ENCODE measurements at regions not wholly inside any gene's neighbourhood (a gene's known extent, or its start where the extent isn't known, plus 50 kb on each side); places are given as distances from the start of the nearest gene placed in this dataset.
"Not testable (repeated sequence)": the region's sequence is repeated elsewhere in the genome, so short reads cannot be mapped to it uniquely, and the experiment has no call there.

- H3K4me2 ChIP-seq (ENCODE audit: insufficient read depth, low read length, poor library complexity, severe bottlenecking); H3K23ac ChIP-seq (ENCODE audit: low read depth, low read length, poor library complexity); H3K9ac ChIP-seq (ENCODE audit: low read depth, low read length, poor library complexity); H3K27ac ChIP-seq (replicated peaks; ENCODE audit: low read length); H3K18ac ChIP-seq (ENCODE audit: low read length); H3K4ac ChIP-seq (ENCODE audit: low read length); H3K27me3 ChIP-seq (ENCODE audit: control insufficient read depth in 3 of 3, insufficient read depth in 3 of 3, low read depth in 1 of 3, low read length in 3 of 3); H3K14ac ChIP-seq (ENCODE audit: low read length); H2BK5ac ChIP-seq (ENCODE audit: low read length); H3K4me1 ChIP-seq (ENCODE audit: control insufficient read depth in 2 of 2, insufficient read depth in 1 of 2, low read depth in 1 of 2, low read length in 2 of 2); H3K4me3 ChIP-seq (ENCODE audit: low read length in 2 of 2); H2BK15ac ChIP-seq (ENCODE audit: low read length); H2AFZ ChIP-seq (ENCODE audit: low read length); H3K9me3 ChIP-seq (replicated peaks in 1 of 2; ENCODE audit: control insufficient read depth in 2 of 2, insufficient read depth in 1 of 2, low read depth in 1 of 2, low read length in 2 of 2); H4K8ac ChIP-seq (ENCODE audit: low read depth, low read length); H2AK5ac ChIP-seq (ENCODE audit: low read depth, low read length); H3K36me3 ChIP-seq (replicated peaks in 1 of 2; ENCODE audit: control insufficient read depth in 2 of 2, insufficient read depth in 2 of 2, low read length in 2 of 2); H2BK120ac ChIP-seq (ENCODE audit: low read depth, low read length); H3K79me1 ChIP-seq (ENCODE audit: low read depth, low read length); H2BK12ac ChIP-seq (ENCODE audit: low read length); DNase-seq (ENCODE audit: low spot score); H4K91ac ChIP-seq (ENCODE audit: low read depth, low read length, poor library complexity): not testable (repeated sequence)
- no CpG with 5 or more reads among the region's 1 CpG for WGBS, 2 donors (ENCODE audit: extremely low coverage in 2 of 2, insufficient read length in 2 of 2, insufficient replicate concordance in 1 of 2)
Observed at GRCh38 chr11:3564383-3564782, 77.4 kb downstream of the ART5 start.

DNA sequence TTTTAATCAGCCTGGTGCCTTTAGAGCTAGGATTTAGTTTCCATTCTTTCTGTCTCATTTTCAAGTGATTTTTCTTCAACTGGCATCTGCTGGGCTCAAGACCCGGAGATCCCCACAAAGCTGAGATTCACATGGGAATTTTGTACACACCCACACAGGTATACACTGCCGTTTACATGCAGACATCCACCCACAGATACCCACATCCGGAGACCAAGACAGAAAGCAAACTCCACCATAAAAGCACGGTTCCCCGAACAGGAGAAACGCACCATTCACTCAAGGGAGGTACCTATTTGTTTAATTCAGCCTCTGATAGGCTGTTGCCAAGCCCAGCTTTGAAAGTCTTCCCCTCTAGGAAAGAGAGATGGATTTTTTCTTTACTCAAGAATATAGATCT is 87.2 kb downstream of the ART5 start:
- not testable (repeated sequence) for H2AK5ac ChIP-seq (ENCODE audit: low read depth, low read length); H2BK12ac ChIP-seq (ENCODE audit: low read length); H3K79me1 ChIP-seq (ENCODE audit: low read depth, low read length); H3K23ac ChIP-seq (ENCODE audit: low read depth, low read length, poor library complexity); H3K9me3 ChIP-seq (replicated peaks in 1 of 2; ENCODE audit: control insufficient read depth in 2 of 2, insufficient read depth in 1 of 2, low read depth in 1 of 2, low read length in 2 of 2); H2BK15ac ChIP-seq (ENCODE audit: low read length); DNase-seq (ENCODE audit: low spot score); H3K4ac ChIP-seq (ENCODE audit: low read length); H3K4me3 ChIP-seq (ENCODE audit: low read length in 2 of 2); H3K27me3 ChIP-seq (ENCODE audit: control insufficient read depth in 3 of 3, insufficient read depth in 3 of 3, low read depth in 1 of 3, low read length in 3 of 3); H3K14ac ChIP-seq (ENCODE audit: low read length); H4K91ac ChIP-seq (ENCODE audit: low read depth, low read length, poor library complexity); H4K8ac ChIP-seq (ENCODE audit: low read depth, low read length); H3K4me1 ChIP-seq (ENCODE audit: control insufficient read depth in 2 of 2, insufficient read depth in 1 of 2, low read depth in 1 of 2, low read length in 2 of 2); H3K27ac ChIP-seq (replicated peaks; ENCODE audit: low read length); H2BK5ac ChIP-seq (ENCODE audit: low read length); H2AFZ ChIP-seq (ENCODE audit: low read length); H3K9ac ChIP-seq (ENCODE audit: low read depth, low read length, poor library complexity); H3K36me3 ChIP-seq (replicated peaks in 1 of 2; ENCODE audit: control insufficient read depth in 2 of 2, insufficient read depth in 2 of 2, low read length in 2 of 2); H2BK120ac ChIP-seq (ENCODE audit: low read depth, low read length); H3K4me2 ChIP-seq (ENCODE audit: insufficient read depth, low read length, poor library complexity, severe bottlenecking); H3K18ac ChIP-seq (ENCODE audit: low read length)
- no CpG with 5 or more reads among the region's 6 CpGs for WGBS, 2 donors (ENCODE audit: extremely low coverage in 2 of 2, insufficient read length in 2 of 2, insufficient replicate concordance in 1 of 2)

- no CpG with 5 or more reads among the region's 10 CpGs for WGBS, 2 donors (ENCODE audit: extremely low coverage in 2 of 2, insufficient read length in 2 of 2, insufficient replicate concordance in 1 of 2)
- H3K27ac ChIP-seq (replicated peaks; ENCODE audit: low read length); H2AFZ ChIP-seq (ENCODE audit: low read length); H3K23ac ChIP-seq (ENCODE audit: low read depth, low read length, poor library complexity); H3K27me3 ChIP-seq (ENCODE audit: control insufficient read depth in 3 of 3, insufficient read depth in 3 of 3, low read depth in 1 of 3, low read length in 3 of 3); H3K4ac ChIP-seq (ENCODE audit: low read length); H2BK15ac ChIP-seq (ENCODE audit: low read length); H2AK5ac ChIP-seq (ENCODE audit: low read depth, low read length); H3K9me3 ChIP-seq (replicated peaks in 1 of 2; ENCODE audit: control insufficient read depth in 2 of 2, insufficient read depth in 1 of 2, low read depth in 1 of 2, low read length in 2 of 2); H2BK5ac ChIP-seq (ENCODE audit: low read length); H3K9ac ChIP-seq (ENCODE audit: low read depth, low read length, poor library complexity); H3K4me3 ChIP-seq (ENCODE audit: low read length in 2 of 2); H3K36me3 ChIP-seq (replicated peaks in 1 of 2; ENCODE audit: control insufficient read depth in 2 of 2, insufficient read depth in 2 of 2, low read length in 2 of 2); H3K79me1 ChIP-seq (ENCODE audit: low read depth, low read length); H2BK12ac ChIP-seq (ENCODE audit: low read length); H4K8ac ChIP-seq (ENCODE audit: low read depth, low read length); H3K4me1 ChIP-seq (ENCODE audit: control insufficient read depth in 2 of 2, insufficient read depth in 1 of 2, low read depth in 1 of 2, low read length in 2 of 2); H2BK120ac ChIP-seq (ENCODE audit: low read depth, low read length); H3K14ac ChIP-seq (ENCODE audit: low read length); H3K4me2 ChIP-seq (ENCODE audit: insufficient read depth, low read length, poor library complexity, severe bottlenecking); H4K91ac ChIP-seq (ENCODE audit: low read depth, low read length, poor library complexity); H3K18ac ChIP-seq (ENCODE audit: low read length); DNase-seq (ENCODE audit: low spot score): not testable (repeated sequence)
Observed at GRCh38 chr11:3544990-3545389, 96.8 kb downstream of the ART5 start.

DNA sequence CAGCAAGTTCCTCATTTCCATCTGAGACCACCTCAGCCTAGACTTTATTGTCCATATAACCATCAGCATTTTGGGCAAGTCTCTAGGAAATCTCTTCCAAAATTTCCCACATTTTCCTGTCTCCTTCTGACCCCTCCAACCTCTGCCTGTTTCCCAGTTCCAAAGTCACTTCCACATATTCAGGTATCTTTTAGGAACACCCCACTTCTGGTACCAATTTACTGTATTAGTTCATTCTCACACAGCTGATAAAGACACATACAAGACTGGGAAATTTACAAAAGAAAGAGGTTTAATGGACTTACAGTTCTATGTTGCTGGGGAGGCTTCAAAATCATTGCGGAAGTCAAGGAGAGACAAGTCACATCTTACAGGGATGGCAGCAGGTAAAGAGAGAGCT is 103.6 kb downstream of the ART5 start:
- not testable (repeated sequence) for H3K27ac ChIP-seq (replicated peaks; ENCODE audit: low read length); H2BK12ac ChIP-seq (ENCODE audit: low read length); H2BK5ac ChIP-seq (ENCODE audit: low read length); H2BK120ac ChIP-seq (ENCODE audit: low read depth, low read length); H3K36me3 ChIP-seq (replicated peaks in 1 of 2; ENCODE audit: control insufficient read depth in 2 of 2, insufficient read depth in 2 of 2, low read length in 2 of 2); H3K27me3 ChIP-seq (ENCODE audit: control insufficient read depth in 3 of 3, insufficient read depth in 3 of 3, low read depth in 1 of 3, low read length in 3 of 3); H2AFZ ChIP-seq (ENCODE audit: low read length); H3K18ac ChIP-seq (ENCODE audit: low read length); H3K14ac ChIP-seq (ENCODE audit: low read length); H3K4me2 ChIP-seq (ENCODE audit: insufficient read depth, low read length, poor library complexity, severe bottlenecking); H3K9ac ChIP-seq (ENCODE audit: low read depth, low read length, poor library complexity); H3K9me3 ChIP-seq (replicated peaks in 1 of 2; ENCODE audit: control insufficient read depth in 2 of 2, insufficient read depth in 1 of 2, low read depth in 1 of 2, low read length in 2 of 2); H2AK5ac ChIP-seq (ENCODE audit: low read depth, low read length); H3K4ac ChIP-seq (ENCODE audit: low read length); H3K4me1 ChIP-seq (ENCODE audit: control insufficient read depth in 2 of 2, insufficient read depth in 1 of 2, low read depth in 1 of 2, low read length in 2 of 2); H3K79me1 ChIP-seq (ENCODE audit: low read depth, low read length); H4K8ac ChIP-seq (ENCODE audit: low read depth, low read length); DNase-seq (ENCODE audit: low spot score); H3K23ac ChIP-seq (ENCODE audit: low read depth, low read length, poor library complexity); H2BK15ac ChIP-seq (ENCODE audit: low read length); H3K4me3 ChIP-seq (ENCODE audit: low read length in 2 of 2); H4K91ac ChIP-seq (ENCODE audit: low read depth, low read length, poor library complexity)
- no CpG with 5 or more reads among the region's 1 CpG for WGBS, 2 donors (ENCODE audit: extremely low coverage in 2 of 2, insufficient read length in 2 of 2, insufficient replicate concordance in 1 of 2)

Measured in neuronal stem cell (in vitro differentiated cells).